Stimulated activated CD8-positive, alpha-beta memory T cell treated with anti-CD3 and anti-CD28 coated beads, Interleukin-7, amount 100 ng/mL, for 24 hours (primary cell): ENCODE measurements at regions not wholly inside any gene's neighbourhood (a gene's known extent, or its start where the extent isn't known, plus 50 kb on each side); places are given as distances from the start of the nearest gene placed in this dataset.

ENCODE experiments used
- DNase-seq: peaks from one replicate; pipeline ENCODE4 v3.0.0-alpha.2; 2020; ENCODE audit warnings: low read depth

GRCh38 chr6:169082817-169083507 is 170.7 kb downstream of the THBS2 start:
- no peak for DNase-seq

- no peak for DNase-seq
These were observed 171.6 kb downstream of the THBS2 start for GRCh38 chr6:169082093-169082492.

- no peak for DNase-seq
These were observed 172.4 kb downstream of the THBS2 start for GRCh38 chr6:169081248-169081647.

- DNase-seq: no peak
These were observed 174.0 kb downstream of the THBS2 start for GRCh38 chr6:169079650-169080049.

GRCh38 chr6:169078399-169079145 is 175.1 kb downstream of the THBS2 start:
- no peak for DNase-seq

- no peak for DNase-seq
These were observed 177.6 kb downstream of the THBS2 start for GRCh38 chr6:169075915-169076654.

GRCh38 chr6:169075211-169075914 is 178.3 kb downstream of the THBS2 start:
- DNase-seq: no peak

GRCh38 chr6:169074526-169074925 is 179.1 kb downstream of the THBS2 start:
- no peak for DNase-seq

GRCh38 chr6:169073311-169073710 is 180.3 kb downstream of the THBS2 start:
- no peak for DNase-seq

GRCh38 chr6:169072127-169073042 is 181.3 kb downstream of the THBS2 start:
- DNase-seq: no peak

- no peak for DNase-seq
These were observed 182.3 kb downstream of the THBS2 start for GRCh38 chr6:169071394-169071793.

GRCh38 chr6:169070506-169071176 is 183.0 kb downstream of the THBS2 start:
- no peak for DNase-seq

- DNase-seq: no peak
These were observed 184.3 kb downstream of the THBS2 start for GRCh38 chr6:169069356-169069755.

GRCh38 chr6:169064194-169064593 is 189.5 kb downstream of the THBS2 start:
- DNase-seq: no peak

- DNase-seq: no peak
These were observed 191.4 kb downstream of the THBS2 start for GRCh38 chr6:169062272-169062671.

GRCh38 chr6:169058634-169059033 is 195.0 kb downstream of the THBS2 start:
- no peak for DNase-seq

GRCh38 chr6:169052462-169052861 is 201.2 kb downstream of the THBS2 start:
- no peak for DNase-seq

GRCh38 chr6:169051371-169051770 is 202.3 kb downstream of the THBS2 start:
- no peak for DNase-seq

- no peak for DNase-seq
These were observed 204.8 kb downstream of the THBS2 start for GRCh38 chr6:169048865-169049205.

- DNase-seq: no peak
These were observed 205.3 kb downstream of the THBS2 start for GRCh38 chr6:169048185-169048864.
